Fibroblast of lung (primary cell): ENCODE measurements at regions not wholly inside any gene's neighbourhood (a gene's known extent, or its start where the extent isn't known, plus 50 kb on each side); places are given as distances from the start of the nearest gene placed in this dataset.
A peak's percentile ranks its signal among the peaks of the same experiment; 100 is the strongest.
"Not testable (repeated sequence)": the region's sequence is repeated elsewhere in the genome, so short reads cannot be mapped to it uniquely, and the experiment has no call there.

Source experiments
- DNase-seq, 2 donors: peaks; one replicate each; pipeline versions ENCODE4 v3.0.0 to v3.0.0-alpha.2; 2010; ENCODE audit warnings: low read depth in 2 of 2
- H2AFZ ChIP-seq: 2 replicates; pipeline ENCODE4 v1.5.1; 2012; ENCODE audit warnings: low read length, control low read depth, inconsistent platforms
- H3K27ac ChIP-seq: 2 replicates; pipeline ENCODE4 v1.5.1; 2011; ENCODE audit warnings: low read length, control low read depth; ENCODE audit not compliant: insufficient read depth
- H3K27me3 ChIP-seq: 2 replicates; pipeline ENCODE4 v1.5.1; 2011; ENCODE audit warnings: mild to moderate bottlenecking, low read length; ENCODE audit not compliant: control insufficient read depth, insufficient read depth
- H3K36me3 ChIP-seq: 2 replicates; pipeline ENCODE4 v1.5.1; 2011; ENCODE audit warnings: low read length; ENCODE audit not compliant: control insufficient read depth, insufficient read depth
- H3K4me1 ChIP-seq: 2 replicates; pipeline ENCODE4 v1.5.1; 2011; ENCODE audit warnings: low read length; ENCODE audit not compliant: control insufficient read depth, insufficient read depth; ENCODE audit errors: extremely low read depth
- H3K4me2 ChIP-seq: 2 replicates; pipeline ENCODE4 v1.5.1; 2011; ENCODE audit warnings: low read length, control low read depth; ENCODE audit not compliant: insufficient read depth; ENCODE audit errors: extremely low read depth
- H3K4me3 ChIP-seq, 4 experiments: fragments of 200-600 bp in 1 of 4; sonication (generic) in 1 of 4; replicated peaks in 1 of 4; 2 replicates each; pipeline ENCODE4 v1.5.1; 2011 to 2016; ENCODE audit warnings: low read length in 4 of 4, low read depth in 3 of 4, mild to moderate bottlenecking in 3 of 4, control low read depth in 2 of 4, inconsistent platforms in 1 of 4, mixed read lengths in 1 of 4; ENCODE audit not compliant: insufficient read depth in 1 of 4; ENCODE audit errors: control extremely low read depth in 1 of 4
- H3K79me2 ChIP-seq: 2 replicates; pipeline ENCODE4 v1.5.1; 2012; ENCODE audit warnings: mild to moderate bottlenecking, low read length, inconsistent platforms; ENCODE audit not compliant: control insufficient read depth, insufficient read depth
- H3K9ac ChIP-seq: 2 replicates; pipeline ENCODE4 v1.5.1; 2011; ENCODE audit warnings: mild to moderate bottlenecking, low read length, control low read depth; ENCODE audit not compliant: insufficient read depth
- H3K9me3 ChIP-seq: 2 replicates; pipeline ENCODE4 v1.5.1; 2012; ENCODE audit warnings: low read depth, low read length; ENCODE audit not compliant: control insufficient read depth, insufficient read depth
- H4K20me1 ChIP-seq: 2 replicates; pipeline ENCODE4 v1.5.1; 2011; ENCODE audit warnings: low read length; ENCODE audit not compliant: control insufficient read depth, insufficient read depth; ENCODE audit errors: extremely low read depth
- CTCF ChIP-seq, 2 donors: IDR thresholded peaks in 1 of 2; conservative IDR thresholded peaks in 1 of 2; 1 replicate in 1 of 2; 2 replicates in 1 of 2; pipeline ENCODE4 v1.5.1; 2011 to 2012; ENCODE audit warnings: low read length in 2 of 2, control low read depth in 1 of 2, inconsistent platforms in 1 of 2, low read depth in 1 of 2, mild to moderate bottlenecking in 1 of 2
- EZH2 ChIP-seq: IDR thresholded peaks from 2 replicates; pipeline ENCODE4 v1.5.1; 2012; ENCODE audit warnings: low read length, control low read depth, mild to moderate bottlenecking; ENCODE audit errors: missing control alignments

- no peaks in the 10 kb centered on the region for H3K27me3 ChIP-seq
- TF ChIP-seq EZH2 (no peak), CTCF (conservative IDR thresholded peaks at IDR 0.05 in 1 of 2, IDR thresholded peaks at IDR 0.05 in 1 of 2; ENCODE audit: low read depth in 1 of 2, low read length in 2 of 2) (no peak)
Observed at GRCh38 chr11:98736833-98737232, 283.9 kb upstream of the CNTN5 start.

GRCh38 chr11:98740321-98740720 lies 280.4 kb upstream of the CNTN5 start:
- DNase-seq, result peak in 1 of 2 donors; percentile 1
- H3K79me2 ChIP-seq, result no peaks in the 10 kb centered on the region
- no peak overlapping the region for H3K9ac ChIP-seq
- H3K27ac ChIP-seq, result no peak overlapping the region
- H3K4me2 ChIP-seq, result no peak overlapping the region
- H3K9me3 ChIP-seq, result no peaks in the 10 kb centered on the region
- H3K27me3 ChIP-seq, result no peaks in the 10 kb centered on the region
- no peak overlapping the region for H2AFZ ChIP-seq
- no peaks in the 10 kb centered on the region for H3K4me1 ChIP-seq
- H3K36me3 ChIP-seq, result no peaks in the 10 kb centered on the region
- H4K20me1 ChIP-seq, result no peaks in the 10 kb centered on the region
- H3K4me3 ChIP-seq, result no peak overlapping the region
- TF ChIP-seq EZH2 (no peak), CTCF (conservative IDR thresholded peaks at IDR 0.05 in 1 of 2, IDR thresholded peaks at IDR 0.05 in 1 of 2; ENCODE audit: low read depth in 1 of 2, low read length in 2 of 2) (no peak)

More at GRCh38 chr11:98736833-98737232, 283.9 kb upstream of the CNTN5 start:
- Histone ChIP-seq H3K4me2 (no peak overlapping the region), H3K9me3 (no peaks in the 10 kb centered on the region), H3K4me1 (no peaks in the 10 kb centered on the region), H3K79me2 (no peaks in the 10 kb centered on the region), H3K9ac (no peak overlapping the region), H3K4me3 (no peak overlapping the region), H2AFZ (no peak overlapping the region), H3K36me3 (no peaks in the 10 kb centered on the region), H3K27ac (no peak overlapping the region), H4K20me1 (no peaks in the 10 kb centered on the region)
- no peak for DNase-seq

GRCh38 chr11:98763446-98763845 lies 257.3 kb upstream of the CNTN5 start:
- not testable (repeated sequence) for H3K4me1 ChIP-seq, DNase-seq, H4K20me1 ChIP-seq, H3K9me3 ChIP-seq, H3K4me3 ChIP-seq, H3K79me2 ChIP-seq, H3K9ac ChIP-seq, H3K27ac ChIP-seq, H3K36me3 ChIP-seq, H3K27me3 ChIP-seq, H2AFZ ChIP-seq, H3K4me2 ChIP-seq
